ENCODE measurements at regions not wholly inside any gene's neighbourhood (a gene's known extent, or its start where the extent isn't known, plus 50 kb on each side); places are given as distances from the start of the nearest gene placed in this dataset.

GRCh38 chr6:118745156-118745555 is 93.8 kb upstream of the CEP85L start:
- H3K9me3 ChIP-seq (ENCODE audit: control insufficient read depth in 1 of 2, insufficient read depth in 1 of 2, low read length in 2 of 2) = no peaks in the 10 kb centered on the region

GRCh38 chr6:118744261-118744941 is 93.0 kb upstream of the CEP85L start:
- H3K4me3 Mint-ChIP-seq = no peak overlapping the region
- H3K36me3 Mint-ChIP-seq (ENCODE audit: low read depth) = no peaks in the 10 kb centered on the region
- no peaks in the 10 kb centered on the region for H3K27me3 ChIP-seq (ENCODE audit: control insufficient read depth in 1 of 2, insufficient read depth in 2 of 2, low read length in 2 of 2)
- no peaks in the 10 kb centered on the region for H3K9me3 ChIP-seq (ENCODE audit: control insufficient read depth in 1 of 2, insufficient read depth in 1 of 2, low read length in 2 of 2)
- ChIA-PET POLR2A (no interaction called here), CTCF (interaction anchor here (1.3 kb wide), 1 partner anchor 18 kb away, joined by 3 read pairs; no protein-coding TSS in a partner anchor)
- no peak overlapping the region for H3K27ac Mint-ChIP-seq
- peaks cover 23% of the 10 kb centered on the region for H3K4me1 Mint-ChIP-seq (ENCODE audit: low read depth)
- no peaks in the 10 kb centered on the region for H3K9me3 Mint-ChIP-seq
- no peaks in the 10 kb centered on the region for H3K36me3 ChIP-seq (ENCODE audit: insufficient read depth, low read length)
- ATAC-seq (ENCODE audit: poor library complexity) (no peak), DNase-seq (no peak)
- no peaks in the 10 kb centered on the region for H3K27me3 Mint-ChIP-seq
- no peak overlapping the region for H3K4me3 ChIP-seq (ENCODE audit: low read length)
- peaks cover 10% of the 10 kb centered on the region for H3K4me1 ChIP-seq (ENCODE audit: insufficient read depth, low read length)
- intact Hi-C loops (cut with DNase I, micrococcal nuclease) = loop anchor here in 1 of 2 experiments (5.0 kb wide), 1 partner anchor 37 kb away; no protein-coding TSS in a partner anchor
- H3K27ac ChIP-seq (ENCODE audit: low read depth in 1 of 2, low read length in 2 of 2) = no peak overlapping the region
- TF ChIP-seq CTCF (IDR thresholded peaks at IDR 0.05) = no peak

More at GRCh38 chr6:118745156-118745555, 93.8 kb upstream of the CEP85L start:
- Histone ChIP-seq H3K27ac (ENCODE audit: low read depth in 1 of 2, low read length in 2 of 2) (no peak overlapping the region), H3K36me3 (ENCODE audit: insufficient read depth, low read length) (no peaks in the 10 kb centered on the region), H3K27me3 (ENCODE audit: control insufficient read depth in 1 of 2, insufficient read depth in 2 of 2, low read length in 2 of 2) (no peaks in the 10 kb centered on the region), H3K4me3 (ENCODE audit: low read length) (no peak overlapping the region), H3K4me1 (ENCODE audit: insufficient read depth, low read length) (peaks cover 10% of the 10 kb centered on the region)
- no peaks in the 10 kb centered on the region for H3K27me3 Mint-ChIP-seq
- no peaks in the 10 kb centered on the region for H3K9me3 Mint-ChIP-seq
- no peaks in the 10 kb centered on the region for H3K36me3 Mint-ChIP-seq (ENCODE audit: low read depth)
- CTCF ChIA-PET = no interaction called here
- ATAC-seq (ENCODE audit: poor library complexity) (no peak), DNase-seq (no peak)
- H3K27ac Mint-ChIP-seq = no peak overlapping the region
- H3K4me3 Mint-ChIP-seq = no peak overlapping the region
- H3K4me1 Mint-ChIP-seq (ENCODE audit: low read depth) = peaks cover 22% of the 10 kb centered on the region
- POLR2A ChIA-PET = no interaction called here
- intact Hi-C loops (cut with DNase I, micrococcal nuclease) = no loop called here
- no peak for TF ChIP-seq CTCF (IDR thresholded peaks at IDR 0.05)

- Histone ChIP-seq H3K4me1 (ENCODE audit: insufficient read depth, low read length) (peaks cover 10% of the 10 kb centered on the region), H3K27ac (ENCODE audit: low read depth in 1 of 2, low read length in 2 of 2) (no peak overlapping the region), H3K4me3 (ENCODE audit: low read length) (no peak overlapping the region), H3K27me3 (ENCODE audit: control insufficient read depth in 1 of 2, insufficient read depth in 2 of 2, low read length in 2 of 2) (no peaks in the 10 kb centered on the region), H3K36me3 (ENCODE audit: insufficient read depth, low read length) (no peaks in the 10 kb centered on the region), H3K9me3 (ENCODE audit: control insufficient read depth in 1 of 2, insufficient read depth in 1 of 2, low read length in 2 of 2) (no peaks in the 10 kb centered on the region)
- no peak for DNase-seq
- ChIA-PET CTCF (interaction anchor here (1.3 kb wide), 1 partner anchor 18 kb away, joined by 3 read pairs; no protein-coding TSS in a partner anchor), POLR2A (interaction anchor here (0.6 kb wide), 1 partner anchor 185 kb away, joined by 3 read pairs; no protein-coding TSS in a partner anchor)
- H3K27ac Mint-ChIP-seq = no peak overlapping the region
- H3K27me3 Mint-ChIP-seq = no peaks in the 10 kb centered on the region
- peaks cover 27% of the 10 kb centered on the region for H3K4me1 Mint-ChIP-seq (ENCODE audit: low read depth)
- intact Hi-C loops (cut with DNase I, micrococcal nuclease) = loop anchor here in 1 of 2 experiments (5.0 kb wide), 1 partner anchor 36 kb away; no protein-coding TSS in a partner anchor
- ATAC-seq (ENCODE audit: poor library complexity) = no peak
- no peaks in the 10 kb centered on the region for H3K36me3 Mint-ChIP-seq (ENCODE audit: low read depth)
- no peaks in the 10 kb centered on the region for H3K9me3 Mint-ChIP-seq
- no peak for TF ChIP-seq CTCF (IDR thresholded peaks at IDR 0.05)
- H3K4me3 Mint-ChIP-seq = no peak overlapping the region
These were observed 92.4 kb upstream of the CEP85L start for GRCh38 chr6:118743746-118744145.
